Esophagus squamous epithelium (tissue), 5 donors: ENCODE measurements at regions not wholly inside any gene's neighbourhood (a gene's known extent, or its start where the extent isn't known, plus 50 kb on each side); places are given as distances from the start of the nearest gene placed in this dataset.

Source experiments
- DNase-seq: peaks from one replicate; lab custom pipeline; 2025; lab: John Stamatoyannopoulos, UW
- H3K27ac ChIP-seq, 4 donors: fragments of 200-600 bp; sonication (generic); one replicate each; pipeline ENCODE4 v1.5.1; 2016 to 2019; ENCODE audit warnings: mild to moderate bottlenecking in 1 of 4
- H3K27me3 ChIP-seq, 4 donors: fragments of 200-600 bp; sonication (generic); 1 replicate in 3 of 4; 2 replicates in 1 of 4; pipeline versions ENCODE4 v1.5.1 to v1.6.0; 2017 to 2021; ENCODE audit warnings: antibody characterized with exemption in 1 of 4
- H3K36me3 ChIP-seq, 3 donors: fragments of 200-600 bp; sonication (generic); one replicate each; pipeline ENCODE4 v1.5.1; 2016 to 2019
- H3K4me1 ChIP-seq, 3 donors: fragments of 200-600 bp; sonication (generic); one replicate each; pipeline ENCODE4 v1.5.1; 2017 to 2019
- H3K4me3 ChIP-seq, 4 donors: fragments of 200-600 bp; sonication (generic); 1 replicate in 3 of 4; 2 replicates in 1 of 4; pipeline ENCODE4 v1.5.1; 2016 to 2019; ENCODE audit warnings: mild to moderate bottlenecking in 2 of 4, moderate library complexity in 1 of 4
- H3K9me3 ChIP-seq, 3 donors: fragments of 200-600 bp; sonication (generic); one replicate each; pipeline ENCODE4 v1.5.1; 2016 to 2019
- CTCF ChIP-seq, 6 experiments: fragments of 450-650 bp in 4 of 6; fragments of 200-600 bp in 2 of 6; sonication (generic) in 2 of 6; IDR thresholded peaks; one replicate each; pipeline ENCODE4 v1.5.1; 2016 to 2019; ENCODE audit warnings: antibody characterized with exemption in 6 of 6, mild to moderate bottlenecking in 4 of 6, moderate library complexity in 4 of 6
- POLR2A ChIP-seq, 4 donors: fragments of 450-650 bp; IDR thresholded peaks; one replicate each; pipeline ENCODE4 v1.6.1; 2017; ENCODE audit warnings: antibody characterized with exemption in 4 of 4, mild to moderate bottlenecking in 4 of 4, moderate library complexity in 3 of 4
- WGBS, 2 donors: methylation state at CpG; one replicate each; pipeline ENCODE4 v1.1.5; 2018; 5-methylcytosine and 5-hydroxymethylcytosine counted together
- intact Hi-C: fragments of 100-400 bp; cut with DNase I; formaldehyde crosslinking; loops from one replicate; pipeline ENCODE4 v1.15.0; 2022
- donor health status: DM: yes; HTN: yes; CAD: no.

GRCh38 chr14:26370115-26370514 is 227.7 kb downstream of the NOVA1 start:
- H3K9me3 ChIP-seq, result no peaks in the 10 kb centered on the region
- H3K4me3 ChIP-seq, result no peak overlapping the region
- no peak for DNase-seq
- intact Hi-C loops, result no loop called here
- TF ChIP-seq POLR2A (IDR thresholded peaks at IDR 0.05), result no peak
- no peak for TF ChIP-seq CTCF (IDR thresholded peaks at IDR 0.05)
- H3K4me1 ChIP-seq, result no peaks in the 10 kb centered on the region
- no peak overlapping the region for H3K27ac ChIP-seq
- H3K27me3 ChIP-seq, result no peaks in the 10 kb centered on the region
- H3K36me3 ChIP-seq, result no peaks in the 10 kb centered on the region
- WGBS, 2 donors, result 62 to 67% methylated on average over 3 of the region's 3 CpGs

GRCh38 chr14:26363689-26364088 is 234.1 kb downstream of the NOVA1 start:
- no peaks in the 10 kb centered on the region for H3K4me1 ChIP-seq
- intact Hi-C loops, result no loop called here
- no peak for TF ChIP-seq POLR2A (IDR thresholded peaks at IDR 0.05)
- TF ChIP-seq CTCF (IDR thresholded peaks at IDR 0.05), result no peak
- no peaks in the 10 kb centered on the region for H3K36me3 ChIP-seq
- no peaks in the 10 kb centered on the region for H3K9me3 ChIP-seq
- no peak overlapping the region for H3K27ac ChIP-seq
- no peaks in the 10 kb centered on the region for H3K27me3 ChIP-seq
- DNase-seq, result no peak
- H3K4me3 ChIP-seq, result no peak overlapping the region

GRCh38 chr14:26344596-26344995 is 253.2 kb downstream of the NOVA1 start:
- Histone ChIP-seq H3K27me3 (no peaks in the 10 kb centered on the region), H3K4me1 (no peaks in the 10 kb centered on the region), H3K36me3 (no peaks in the 10 kb centered on the region), H3K27ac (no peak overlapping the region), H3K9me3 (no peaks in the 10 kb centered on the region), H3K4me3 (no peak overlapping the region)
- intact Hi-C loops, result no loop called here
- WGBS, 2 donors, result 82 to 86% methylated on average over 4 of the region's 4 CpGs
- DNase-seq, result no peak
- no peak for TF ChIP-seq POLR2A (IDR thresholded peaks at IDR 0.05)
- no peak for TF ChIP-seq CTCF (IDR thresholded peaks at IDR 0.05)

- peaks cover 0 to 6% (median 0%) of the 10 kb centered on the region in 3 donors for H3K4me1 ChIP-seq
- DNase-seq, result no peak
- intact Hi-C loops, result no loop called here
- H3K27me3 ChIP-seq, result no peaks in the 10 kb centered on the region
- no peak overlapping the region for H3K27ac ChIP-seq
- 79 to 91% methylated on average over 2 of the region's 2 CpGs for WGBS, 2 donors
- no peaks in the 10 kb centered on the region for H3K36me3 ChIP-seq
- H3K9me3 ChIP-seq, result no peaks in the 10 kb centered on the region
- H3K4me3 ChIP-seq, result no peak overlapping the region
- TF ChIP-seq POLR2A (IDR thresholded peaks at IDR 0.05) (no peak), CTCF (IDR thresholded peaks at IDR 0.05) (no peak)
These were observed 258.5 kb downstream of the NOVA1 start for GRCh38 chr14:26339381-26339780.

- intact Hi-C loops, result no loop called here
- TF ChIP-seq POLR2A (IDR thresholded peaks at IDR 0.05) (no peak), CTCF (IDR thresholded peaks at IDR 0.05) (no peak)
- WGBS, 2 donors, result 31 to 48% methylated on average over 2 of the region's 2 CpGs
- no peak for DNase-seq
- Histone ChIP-seq H3K4me3 (no peak overlapping the region), H3K9me3 (no peaks in the 10 kb centered on the region), H3K36me3 (no peaks in the 10 kb centered on the region), H3K27ac (no peak overlapping the region), H3K27me3 (no peaks in the 10 kb centered on the region), H3K4me1 (peaks cover 0 to 10% (median 0%) of the 10 kb centered on the region in 3 donors)
These were observed 259.6 kb downstream of the NOVA1 start for GRCh38 chr14:26338231-26338630.
